Prostate gland (tissue), 2 donors: ENCODE measurements at regions not wholly inside any gene's neighbourhood (a gene's known extent, or its start where the extent isn't known, plus 50 kb on each side); places are given as distances from the start of the nearest gene placed in this dataset.

ENCODE experiments used
- DNase-seq: peaks from one replicate; pipeline ENCODE4 v3.0.0-alpha.2; 2019; ENCODE audit warnings: low spot score
- H3K27ac ChIP-seq, 2 donors: fragments of 200-600 bp; sonication (generic); 2 replicates each; pipeline ENCODE4 v1.5.1; 2017 to 2019
- H3K27me3 ChIP-seq: fragments of 200-600 bp; sonication (generic); replicated peaks from 2 replicates; pipeline ENCODE4 v1.5.1; 2019; ENCODE audit not compliant: insufficient read depth
- H3K36me3 ChIP-seq, 2 donors: fragments of 200-600 bp; sonication (generic); 1 replicate in 1 of 2; 2 replicates in 1 of 2; pipeline versions ENCODE4 v1.5.1 to v1.8.1; 2017 to 2019
- H3K4me1 ChIP-seq: fragments of 200-600 bp; sonication (generic); replicated peaks from 2 replicates; pipeline ENCODE4 v1.5.1; 2019
- H3K4me3 ChIP-seq, 2 donors: fragments of 200-600 bp; sonication (generic); 2 replicates each; pipeline ENCODE4 v1.5.1; 2017 to 2019
- H3K9me3 ChIP-seq: fragments of 200-600 bp; sonication (generic); 2 replicates; pipeline ENCODE4 v1.5.1; 2017
- CTCF ChIP-seq, 4 experiments: fragments of 200-600 bp in 2 of 4; fragments of 450-650 bp in 2 of 4; sonication (generic) in 2 of 4; IDR thresholded peaks; 1 replicate in 3 of 4; 2 replicates in 1 of 4; pipeline ENCODE4 v1.5.1; 2016 to 2019; ENCODE audit warnings: antibody characterized with exemption in 4 of 4, mild to moderate bottlenecking in 2 of 4, moderate library complexity in 2 of 4
- POLR2A ChIP-seq: fragments of 450-650 bp; IDR thresholded peaks from one replicate; pipeline ENCODE4 v1.6.1; 2016; ENCODE audit warnings: antibody characterized with exemption, mild to moderate bottlenecking
- POLR2AphosphoS5 ChIP-seq: sonication (generic); formaldehyde crosslinking; IDR thresholded peaks from one replicate; pipeline ENCODE4 v1.6.1; 2017; ENCODE audit warnings: antibody characterized with exemption
- WGBS: methylation state at CpG from one replicate; pipeline ENCODE4 v1.1.5; 2018; 5-methylcytosine and 5-hydroxymethylcytosine counted together
- intact Hi-C: fragments of 100-400 bp; cut with DNase I; formaldehyde crosslinking; loops from one replicate; pipeline ENCODE4 v1.14.2; 2022

DNA sequence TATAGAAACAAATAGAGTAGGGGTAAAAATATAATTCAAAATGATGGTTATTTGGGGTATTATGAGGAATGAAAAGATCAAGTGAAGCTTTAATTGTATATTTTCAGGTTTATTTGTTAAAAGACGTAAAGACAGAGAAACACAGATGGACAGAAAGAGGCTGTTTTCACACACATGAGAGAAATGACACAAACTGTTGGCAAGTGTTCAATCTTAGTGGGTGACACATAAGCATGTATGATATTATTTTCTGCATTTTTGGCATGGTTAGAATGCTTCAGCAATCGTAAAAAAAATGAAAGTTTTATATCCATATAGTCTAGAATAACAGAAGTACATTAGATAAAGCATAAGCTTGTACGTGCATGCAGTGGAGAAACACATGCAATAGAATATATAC, 464.4 kb upstream of the AKR1E2 start:
- no peaks in the 10 kb centered on the region for H3K9me3 ChIP-seq
- no peaks in the 10 kb centered on the region for H3K36me3 ChIP-seq
- intact Hi-C loops: no loop called here
- 81% methylated on average over 3 of the region's 3 CpGs for WGBS
- no peak for DNase-seq
- H3K27ac ChIP-seq: no peak overlapping the region
- no peak overlapping the region for H3K4me3 ChIP-seq
- TF ChIP-seq POLR2AphosphoS5 (no peak), CTCF (IDR thresholded peaks at IDR 0.05) (no peak), POLR2A (no peak)
- H3K27me3 ChIP-seq: no peaks in the 10 kb centered on the region
- H3K4me1 ChIP-seq: no peaks in the 10 kb centered on the region

- intact Hi-C loops: no loop called here
Observed at GRCh38 chr10:4359003-4359402, 467.0 kb upstream of the AKR1E2 start.

GRCh38 chr10:4357911-4358310, 468.1 kb upstream of the AKR1E2 start:
- TF ChIP-seq POLR2AphosphoS5: no peak
- TF ChIP-seq CTCF (IDR thresholded peaks at IDR 0.05): no peak
- TF ChIP-seq POLR2A: no peak
- Histone ChIP-seq H3K27me3 (no peaks in the 10 kb centered on the region), H3K27ac (no peak overlapping the region), H3K4me3 (no peak overlapping the region), H3K36me3 (no peaks in the 10 kb centered on the region), H3K9me3 (no peaks in the 10 kb centered on the region), H3K4me1 (peaks cover 7% of the 10 kb centered on the region)
- intact Hi-C loops: no loop called here
- no peak for DNase-seq

More at GRCh38 chr10:4359003-4359402, 467.0 kb upstream of the AKR1E2 start:
- Histone ChIP-seq H3K36me3 (no peaks in the 10 kb centered on the region), H3K27ac (no peak overlapping the region), H3K4me1 (peaks cover 6% of the 10 kb centered on the region), H3K27me3 (no peaks in the 10 kb centered on the region), H3K9me3 (no peaks in the 10 kb centered on the region), H3K4me3 (no peak overlapping the region)
- no peak for DNase-seq
- WGBS: 69% methylated on average over 5 of the region's 5 CpGs
- TF ChIP-seq CTCF (IDR thresholded peaks at IDR 0.05) (no peak), POLR2AphosphoS5 (no peak), POLR2A (no peak)

DNA sequence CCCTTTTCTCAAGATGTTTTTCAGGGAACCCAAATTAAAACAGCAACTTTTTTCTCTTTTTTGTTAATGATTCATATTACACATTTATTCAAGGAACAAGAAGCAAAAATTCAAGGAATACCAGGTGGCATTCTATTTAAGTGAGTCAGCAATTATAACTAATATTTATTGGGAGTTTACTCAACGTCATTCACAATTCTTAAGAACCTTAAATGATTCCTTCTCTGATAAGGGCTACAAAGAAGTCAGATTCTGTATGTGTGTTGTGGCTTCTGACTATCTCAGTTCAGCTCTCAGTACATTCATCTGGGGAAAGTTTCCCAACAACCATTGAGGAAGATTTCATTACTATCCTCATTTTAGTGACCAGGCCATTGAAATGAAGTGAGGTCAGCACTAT, 470.7 kb upstream of the AKR1E2 start:
- Histone ChIP-seq H3K27me3 (no peaks in the 10 kb centered on the region), H3K9me3 (no peaks in the 10 kb centered on the region), H3K4me3 (no peak overlapping the region), H3K27ac (no peak overlapping the region), H3K36me3 (no peaks in the 10 kb centered on the region), H3K4me1 (peaks cover 7% of the 10 kb centered on the region)
- TF ChIP-seq POLR2A: no peak
- no peak for TF ChIP-seq CTCF (IDR thresholded peaks at IDR 0.05)
- no peak for TF ChIP-seq POLR2AphosphoS5
- no peak for DNase-seq
- WGBS: 77% methylated on average over 1 of the region's 1 CpG
- intact Hi-C loops: no loop called here

- Histone ChIP-seq H3K36me3 (no peaks in the 10 kb centered on the region), H3K27me3 (no peaks in the 10 kb centered on the region), H3K4me3 (no peak overlapping the region), H3K27ac (no peak overlapping the region), H3K9me3 (no peaks in the 10 kb centered on the region), H3K4me1 (peaks cover 7% of the 10 kb centered on the region)
- intact Hi-C loops: no loop called here
- 30% methylated on average over 7 of the region's 7 CpGs for WGBS
- no peak for TF ChIP-seq CTCF (IDR thresholded peaks at IDR 0.05)
- TF ChIP-seq POLR2AphosphoS5: peak; percentile 31
- DNase-seq: peak; percentile 24
Observed at GRCh38 chr10:4354382-4354812, 471.6 kb upstream of the AKR1E2 start.
